HG02970 (cell line): ENCODE measurements at regions not wholly inside any gene's neighbourhood (a gene's known extent, or its start where the extent isn't known, plus 50 kb on each side); places are given as distances from the start of the nearest gene placed in this dataset.

Experiments
- ATAC-seq: cut with Tn5 transposase; IDR thresholded peaks from one replicate; pipeline ENCODE4 v1.9.1; 2021; ENCODE audit warnings: mild to moderate bottlenecking, moderate library complexity, moderate number of reproducible peaks; ENCODE audit not compliant: unreplicated experiment, low FRiP score

DNA sequence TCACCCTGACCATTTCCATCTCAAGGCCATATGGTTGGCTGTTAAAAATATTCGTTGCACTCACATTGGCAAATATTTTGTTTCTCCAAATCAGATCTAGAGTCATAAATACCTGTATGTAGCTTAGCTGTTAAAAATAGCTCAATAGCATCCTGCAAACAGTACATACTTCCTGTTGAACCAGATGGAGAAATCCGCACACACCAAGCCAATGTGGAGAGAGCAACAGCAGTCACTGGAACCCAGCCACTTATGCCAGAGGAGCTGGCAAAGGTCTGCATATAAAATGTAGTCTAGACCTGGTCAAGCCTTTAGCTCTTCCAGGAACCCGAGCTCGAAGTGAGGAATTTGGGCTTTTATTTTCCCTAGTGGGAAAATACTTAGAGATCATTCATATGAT is 146.4 kb upstream of the KCNJ16 start:
- no peak for ATAC-seq

DNA sequence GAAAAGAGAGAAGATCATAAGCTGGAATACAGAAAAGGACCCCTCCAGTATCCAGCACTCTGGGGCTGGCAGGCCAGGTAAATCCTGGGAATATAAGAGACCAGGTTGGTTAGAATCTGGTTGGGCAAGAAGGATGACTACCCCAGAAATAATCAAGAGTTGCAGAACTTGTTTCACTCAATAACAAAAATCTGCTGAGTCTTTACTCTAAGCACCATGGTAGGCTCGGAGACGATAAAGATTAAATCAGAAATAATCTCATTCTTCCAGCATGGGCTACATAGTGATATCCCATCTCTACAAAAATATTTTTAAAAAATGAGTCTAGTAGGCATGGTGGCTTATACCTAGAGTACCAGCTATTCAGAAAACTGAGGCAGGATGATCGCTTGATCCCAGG is 138.0 kb upstream of the KCNJ16 start:
- ATAC-seq, result no peak

DNA sequence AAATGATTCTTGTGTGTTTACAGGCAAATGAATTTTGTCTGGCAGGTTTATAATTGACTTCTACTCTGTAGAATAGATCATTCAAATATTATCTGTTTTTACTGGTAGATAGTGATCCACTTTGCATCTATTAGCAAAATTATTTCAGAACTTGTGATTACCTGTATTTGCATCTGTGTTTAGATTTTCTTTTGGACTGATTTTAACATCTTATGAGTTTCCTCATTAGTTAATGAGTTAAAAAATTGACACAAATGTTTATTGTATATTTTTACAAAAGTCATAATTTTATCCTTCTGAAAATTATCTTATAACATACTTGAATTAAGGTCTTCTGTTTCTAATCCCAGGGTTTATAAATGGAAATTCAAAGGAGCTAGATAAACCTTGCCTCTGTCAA is 132.0 kb upstream of the KCNJ16 start:
- ATAC-seq, result no peak

DNA sequence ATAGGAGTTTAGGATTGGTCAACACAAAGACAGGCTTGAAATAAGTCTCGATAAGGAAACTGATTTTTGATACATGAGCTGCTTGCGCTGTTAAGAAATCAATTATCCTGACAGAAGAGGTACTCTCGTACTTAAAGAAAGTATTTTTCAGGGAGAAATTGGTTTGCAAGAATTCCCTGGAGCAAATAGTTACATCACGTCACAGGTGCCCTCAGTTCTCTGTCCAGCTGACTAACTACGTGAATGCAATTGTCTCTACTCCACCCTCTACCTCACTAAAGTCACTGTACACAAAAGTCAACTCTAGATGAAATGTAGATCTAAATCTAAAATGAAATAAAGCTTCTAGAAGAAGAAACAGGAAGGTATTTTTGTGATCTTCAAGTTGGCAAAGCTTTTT is 130.6 kb upstream of the KCNJ16 start:
- no peak for ATAC-seq

DNA sequence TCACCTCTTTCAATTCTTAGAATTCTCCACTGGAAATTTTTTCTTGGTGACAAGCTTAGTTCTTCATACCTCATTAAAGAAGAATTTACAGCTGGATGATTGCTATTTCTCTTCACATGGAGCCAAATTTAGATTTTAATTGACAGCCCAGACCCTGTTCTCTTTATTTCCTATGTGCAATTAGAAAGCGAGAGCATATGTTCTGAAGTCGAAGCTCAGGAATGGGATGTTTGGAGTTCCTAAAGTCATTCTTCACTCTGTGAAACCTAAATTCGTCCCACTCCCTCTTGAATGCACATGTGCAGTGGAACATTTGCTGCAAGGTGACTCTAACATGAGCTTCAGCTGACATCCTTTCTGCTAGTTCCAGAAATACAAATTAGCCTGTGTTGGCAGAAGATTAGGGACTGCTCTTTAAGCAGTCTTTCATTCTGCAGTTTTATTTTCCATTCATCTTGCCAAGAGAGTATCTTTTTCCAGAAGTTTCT is 129.3 kb upstream of the KCNJ16 start:
- ATAC-seq, result no peak

DNA sequence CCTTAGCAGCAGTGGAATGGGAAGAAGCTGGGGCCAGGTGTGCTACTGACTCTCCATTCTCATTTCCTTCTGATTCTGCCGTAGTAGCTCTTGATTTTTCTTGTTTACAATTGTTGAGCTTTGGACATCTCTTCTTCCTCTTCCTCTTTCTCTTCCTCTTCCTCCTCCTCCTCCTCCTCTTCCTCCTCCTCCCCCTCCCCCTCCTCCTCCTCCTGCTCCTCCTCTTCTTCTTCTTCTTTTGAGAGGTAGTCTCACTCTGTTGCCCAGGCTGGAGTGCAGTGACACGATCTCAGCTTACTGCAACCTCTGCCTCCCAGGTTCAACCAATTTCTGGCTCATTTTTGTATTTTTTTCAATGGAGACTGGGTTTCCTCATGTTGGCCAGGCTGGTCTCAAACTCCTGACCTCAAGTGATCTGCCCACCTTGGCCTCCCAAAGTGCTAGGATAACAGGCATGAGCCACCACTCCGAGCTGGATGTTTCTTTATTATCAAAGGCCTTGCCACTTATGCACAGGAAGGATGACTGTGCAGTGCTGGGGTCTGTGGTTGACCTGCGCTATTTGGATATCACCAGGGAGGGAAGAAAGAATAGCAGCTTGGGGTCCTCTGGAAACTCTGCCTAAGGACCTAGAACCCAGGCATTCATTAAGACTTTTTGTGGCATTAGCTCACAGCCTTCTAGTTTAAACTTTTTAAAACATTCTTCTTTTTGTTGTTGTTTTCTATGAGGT is 127.8 kb upstream of the KCNJ16 start:
- no peak for ATAC-seq

DNA sequence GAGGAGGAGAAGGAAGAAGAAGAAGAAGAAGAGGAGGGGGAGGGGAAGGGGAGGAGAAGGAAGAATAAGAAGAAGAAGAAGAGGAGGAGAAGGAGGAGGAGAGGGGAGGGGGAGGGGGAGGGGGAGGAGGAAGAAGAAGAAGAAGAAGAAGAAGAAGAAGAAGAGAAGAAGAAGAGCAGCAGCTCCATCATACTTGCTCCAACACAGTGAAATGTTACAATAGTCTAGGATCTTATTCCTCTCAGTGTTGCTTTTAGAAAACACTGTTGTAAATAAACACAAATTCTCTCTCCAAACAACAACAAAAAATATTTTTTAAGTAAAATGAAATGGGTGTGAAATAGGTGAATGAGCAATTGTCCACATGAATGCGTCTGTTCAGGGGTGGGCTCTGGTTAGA is 126.6 kb upstream of the KCNJ16 start:
- ATAC-seq, result no peak

DNA sequence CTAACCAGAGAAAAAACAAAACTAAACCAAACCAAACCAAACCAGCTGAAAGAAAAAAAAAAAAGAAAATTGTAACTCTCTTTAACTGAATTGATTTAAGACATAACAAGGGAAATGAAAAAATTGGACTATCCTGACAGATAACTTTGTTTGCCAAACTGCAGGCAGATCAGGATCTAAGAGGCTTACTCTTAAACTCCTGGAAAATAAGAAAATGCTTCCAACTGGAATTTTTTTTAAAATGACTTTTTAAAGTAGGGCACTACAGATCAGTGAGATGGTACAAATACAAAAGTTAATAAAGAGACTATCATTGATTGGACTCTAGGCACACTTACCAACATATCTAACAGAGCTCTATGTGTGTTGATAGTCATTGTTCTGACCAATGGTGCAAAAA is 125.5 kb upstream of the KCNJ16 start:
- ATAC-seq, result no peak

DNA sequence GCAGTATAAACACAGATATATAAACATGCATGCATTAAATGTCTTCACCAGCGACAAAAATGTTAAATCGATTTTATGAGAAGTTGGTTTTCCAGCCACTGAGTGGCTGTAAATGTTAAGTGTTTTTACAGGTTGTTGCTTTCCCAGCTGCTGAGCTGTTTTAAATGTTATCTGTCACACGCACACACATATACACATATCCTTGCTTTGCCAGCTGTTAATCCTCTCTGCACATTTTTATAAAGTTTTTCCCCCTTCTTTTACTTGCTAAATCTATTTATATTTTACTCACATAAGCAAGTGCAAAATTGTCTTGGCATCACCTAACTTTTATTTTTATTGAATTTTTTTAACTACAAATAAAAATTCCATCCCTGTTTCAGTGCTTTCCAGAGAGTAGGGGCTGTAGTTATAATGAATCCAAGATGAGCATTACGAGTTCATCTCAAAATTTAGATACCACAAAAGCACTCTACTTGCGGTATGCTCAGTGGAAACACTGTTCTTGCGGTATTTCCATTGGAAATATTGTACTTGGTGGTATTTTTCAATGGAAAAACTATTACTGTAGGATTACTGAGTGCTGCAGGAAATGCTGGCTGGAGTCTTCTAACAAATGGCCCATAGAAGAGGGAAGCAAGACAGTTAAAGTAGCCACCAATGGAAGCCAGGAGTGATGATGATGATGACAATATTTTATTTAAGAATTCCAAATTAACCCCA is 124.9 kb upstream of the KCNJ16 start:
- ATAC-seq, result no peak

DNA sequence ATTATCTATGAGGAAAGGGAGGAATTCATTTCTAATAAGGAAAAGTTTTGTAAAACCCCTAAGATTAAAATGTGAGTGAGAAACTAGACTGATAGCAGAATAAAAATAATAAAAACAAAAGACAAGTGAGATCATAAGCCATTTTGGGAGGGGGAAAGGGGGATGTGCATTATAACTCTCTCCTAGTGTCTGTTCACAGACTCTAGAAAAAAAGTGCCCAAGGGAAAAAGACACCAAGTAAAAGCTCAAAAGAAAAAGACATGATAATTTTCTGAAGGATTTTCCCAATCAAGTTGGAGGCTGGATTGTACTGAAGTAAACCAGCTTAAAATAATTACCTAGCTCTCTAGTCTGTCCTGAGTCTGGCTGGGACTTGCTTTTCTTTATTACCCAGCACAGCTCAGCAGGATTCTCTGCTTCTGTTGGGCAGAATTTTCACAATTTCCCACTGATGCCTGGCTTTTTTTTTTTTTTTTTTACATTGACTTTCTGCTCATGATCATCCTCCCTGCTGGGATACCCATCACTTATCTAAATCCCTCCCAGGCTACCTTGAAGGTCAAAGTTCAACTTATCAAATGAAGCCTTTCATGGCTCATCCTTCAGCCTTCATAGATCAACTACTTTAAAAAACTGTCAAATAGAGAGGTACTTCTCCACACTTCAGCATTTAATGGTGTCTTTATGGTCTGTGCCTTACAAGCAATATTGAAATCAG is 124.2 kb upstream of the KCNJ16 start:
- ATAC-seq, result no peak

DNA sequence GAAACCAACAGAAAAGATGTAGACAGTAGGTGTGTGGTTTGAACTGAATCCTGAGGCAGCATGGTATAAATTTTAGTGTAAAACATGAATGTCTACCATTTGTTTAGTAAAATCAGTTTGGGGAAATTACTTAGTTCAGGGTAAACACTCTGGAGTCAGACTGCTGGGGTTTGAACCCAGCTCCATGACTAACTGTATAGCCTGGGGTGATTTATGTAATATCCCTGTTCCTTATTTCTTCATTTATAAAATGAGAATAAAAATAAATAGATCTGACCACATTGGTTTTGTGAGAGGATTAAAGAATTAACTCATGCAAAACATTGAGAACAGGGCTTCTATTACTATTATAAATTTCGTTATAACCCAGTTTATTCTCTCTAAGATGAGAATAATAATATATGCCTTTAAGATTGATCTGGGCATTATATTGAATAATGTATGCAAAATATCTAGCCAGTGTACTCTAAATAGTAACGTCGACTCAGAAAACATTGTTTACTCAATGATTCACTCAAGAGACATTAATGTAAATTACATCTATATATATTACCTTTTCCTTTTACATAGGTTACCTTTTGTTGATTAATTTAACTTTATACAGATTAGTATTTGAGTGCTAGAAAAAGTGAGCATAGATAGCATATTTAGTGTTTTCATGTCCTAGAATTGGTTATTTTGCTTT is 120.6 kb upstream of the KCNJ16 start:
- no peak for ATAC-seq

DNA sequence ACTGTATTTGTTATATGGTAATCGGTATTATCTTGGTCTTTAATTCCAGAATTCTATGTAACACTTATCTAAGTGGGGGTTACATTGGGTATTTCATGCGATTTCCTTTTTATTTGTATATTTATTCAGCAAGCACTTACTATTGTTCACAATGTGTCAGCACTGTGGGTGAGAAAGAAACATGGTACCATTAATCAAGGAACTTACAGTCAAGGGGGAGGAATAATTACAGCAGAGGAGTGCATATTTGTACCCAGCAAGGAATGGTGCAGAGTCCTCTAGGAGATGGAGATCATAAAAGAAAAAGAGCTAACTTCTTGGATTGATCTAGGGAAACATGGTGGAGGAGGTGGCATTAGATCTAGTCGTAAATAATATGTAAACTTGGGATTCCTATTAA is 117.0 kb upstream of the KCNJ16 start:
- no peak for ATAC-seq

DNA sequence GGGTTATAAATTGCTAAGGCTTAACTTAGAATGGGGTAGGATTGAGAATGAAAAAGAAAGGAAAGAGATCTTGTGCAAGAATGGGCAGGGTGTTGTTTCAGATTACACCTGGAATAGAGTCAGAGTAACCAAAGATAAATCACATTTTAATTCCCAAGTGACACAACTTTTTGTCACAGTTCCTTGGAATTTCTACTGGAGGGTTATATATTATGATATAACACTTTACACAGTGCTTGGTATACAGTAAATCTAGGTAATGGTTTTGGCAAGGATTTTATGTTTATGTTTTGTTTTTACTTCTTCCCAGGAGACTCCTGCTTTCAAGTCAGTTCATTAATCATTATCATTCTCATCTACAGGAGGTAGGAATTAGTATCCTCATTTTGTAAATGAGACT is 115.7 kb upstream of the KCNJ16 start:
- no peak for ATAC-seq

DNA sequence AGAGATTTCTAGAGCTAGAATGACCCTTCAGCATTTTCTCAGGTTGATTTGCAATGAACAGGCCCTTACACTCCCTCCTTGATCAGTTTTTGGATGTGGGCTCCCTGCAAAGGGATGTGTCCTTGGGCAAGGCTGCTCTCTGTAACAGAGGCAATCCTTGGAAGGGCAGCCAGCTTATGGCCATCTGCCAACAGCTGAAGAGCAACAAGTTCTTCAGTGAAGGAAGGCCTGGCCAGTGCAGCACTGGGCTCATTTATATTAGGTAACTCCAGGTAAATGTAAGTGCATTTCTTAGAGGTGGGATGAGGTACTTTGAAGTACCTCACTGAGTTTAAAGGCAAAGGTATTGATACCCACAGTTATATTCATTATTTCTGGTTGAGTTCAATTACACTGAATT is 114.3 kb upstream of the KCNJ16 start:
- no peak for ATAC-seq

DNA sequence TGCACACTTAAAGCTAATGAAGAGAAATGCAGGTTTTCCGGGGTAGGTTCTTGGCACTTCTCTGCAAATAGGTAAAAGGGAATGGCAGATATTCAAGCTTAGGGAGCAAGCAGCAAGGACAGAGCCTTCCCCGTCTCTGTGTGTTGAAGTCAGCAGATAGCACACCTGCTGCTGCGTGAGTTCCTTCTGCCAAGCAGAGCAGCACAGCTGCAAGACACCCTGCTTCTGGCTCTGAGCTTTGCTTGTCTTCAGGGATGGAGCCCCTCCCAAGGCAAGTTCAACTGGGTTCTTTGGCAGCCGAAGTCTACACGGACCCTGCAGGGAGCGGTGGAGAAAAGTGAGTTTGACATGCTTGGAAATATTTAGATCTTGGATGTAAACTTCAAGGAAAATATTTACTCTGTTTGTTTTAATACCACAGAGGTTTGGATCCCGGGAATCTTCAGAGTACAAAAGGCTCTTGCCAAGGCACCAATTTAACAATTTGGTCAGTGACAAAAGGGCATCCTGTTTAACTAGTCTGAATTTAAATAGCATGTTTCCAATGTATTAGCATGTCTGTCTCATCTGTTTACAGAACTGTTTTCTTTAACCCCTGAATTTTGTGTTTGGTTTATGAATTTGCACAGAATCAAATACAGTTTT is 113.4 kb upstream of the KCNJ16 start:
- ATAC-seq, result no peak

DNA sequence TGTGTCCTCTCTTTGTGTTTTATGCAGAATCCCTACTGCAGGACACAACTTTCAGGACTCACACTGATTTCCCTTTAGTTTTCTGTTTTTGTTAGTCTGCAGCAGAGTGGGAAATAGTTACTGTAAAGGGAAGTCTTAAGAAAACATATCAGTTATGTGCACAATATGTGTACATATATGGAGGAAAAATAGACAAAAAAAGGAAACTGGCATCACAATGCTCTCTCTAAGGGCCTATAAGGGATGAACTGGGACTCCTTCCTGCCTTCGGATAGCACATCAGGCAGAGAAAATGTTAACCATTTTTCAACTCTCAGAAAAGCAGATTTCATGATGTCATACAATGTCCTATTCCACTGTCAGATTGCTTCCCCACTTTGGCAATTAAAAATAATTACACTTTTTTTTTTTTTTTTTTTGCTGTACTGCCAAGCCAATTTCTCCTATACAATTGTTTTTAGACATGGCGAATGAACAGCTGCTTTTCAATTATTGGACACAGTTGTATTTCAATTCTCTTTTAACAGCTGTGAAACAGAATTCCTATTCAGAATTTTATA is 112.5 kb upstream of the KCNJ16 start:
- ATAC-seq, result no peak

DNA sequence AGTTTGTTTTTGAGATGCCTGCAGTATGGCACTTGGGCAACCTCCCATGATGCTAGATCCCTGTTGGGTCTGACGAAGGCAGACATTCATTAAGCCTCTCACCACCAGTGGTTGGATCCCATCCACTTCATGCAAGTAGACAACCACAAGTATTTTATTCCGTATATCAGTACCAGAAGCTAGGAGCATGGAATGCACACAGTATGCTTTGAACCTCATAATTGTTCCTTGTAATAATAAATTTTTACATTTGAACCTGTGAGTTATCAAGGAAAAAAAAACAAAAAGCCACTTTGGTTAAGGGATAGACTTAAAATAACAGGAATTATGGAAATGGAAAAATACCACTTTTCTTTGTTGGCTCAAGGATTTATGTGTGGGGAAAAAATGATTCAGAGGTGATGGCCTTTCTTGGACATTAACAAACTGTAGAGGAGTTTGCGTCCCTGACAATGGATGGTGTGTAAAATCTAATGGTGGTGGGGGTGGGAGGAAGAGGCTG is 107.1 kb upstream of the KCNJ16 start:
- no peak for ATAC-seq

DNA sequence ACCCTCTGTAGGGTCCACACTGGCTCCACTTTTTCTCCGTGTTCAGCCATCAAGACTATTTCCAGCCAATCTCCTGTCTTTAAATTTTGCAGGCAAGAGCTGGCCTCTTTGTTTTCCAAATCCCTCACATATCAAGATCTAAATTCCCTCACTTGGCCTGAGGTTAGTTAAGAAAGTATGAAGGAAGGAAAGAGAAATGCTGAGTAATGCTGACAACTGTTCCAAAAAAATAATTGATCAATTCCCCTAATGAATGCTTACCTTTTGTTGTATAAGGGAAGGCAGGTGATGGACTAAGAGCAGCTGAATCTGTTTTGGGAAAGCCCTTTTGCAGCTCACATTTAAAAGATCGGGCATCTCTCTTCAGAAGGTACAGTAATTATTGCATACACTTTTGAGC is 105.1 kb upstream of the KCNJ16 start:
- no peak for ATAC-seq

DNA sequence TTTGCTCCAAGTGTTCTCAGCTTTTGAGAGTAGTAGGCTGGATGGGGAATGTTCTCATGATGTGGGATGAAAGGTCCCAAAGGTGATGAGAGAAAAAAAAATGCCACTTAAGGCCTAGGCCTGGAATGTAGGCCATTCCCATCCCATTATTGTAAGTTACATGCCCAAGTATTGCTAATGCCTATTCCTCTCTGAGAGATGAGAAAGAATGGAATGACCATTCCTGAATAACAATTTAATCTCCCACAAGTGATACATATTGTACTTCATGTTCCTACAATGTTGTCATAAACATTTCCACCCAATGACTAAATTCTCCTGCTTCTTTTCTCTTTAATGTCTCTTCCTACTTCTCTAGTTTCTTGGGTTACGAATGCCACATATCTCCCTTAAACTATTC is 102.8 kb upstream of the KCNJ16 start:
- ATAC-seq, result no peak

DNA sequence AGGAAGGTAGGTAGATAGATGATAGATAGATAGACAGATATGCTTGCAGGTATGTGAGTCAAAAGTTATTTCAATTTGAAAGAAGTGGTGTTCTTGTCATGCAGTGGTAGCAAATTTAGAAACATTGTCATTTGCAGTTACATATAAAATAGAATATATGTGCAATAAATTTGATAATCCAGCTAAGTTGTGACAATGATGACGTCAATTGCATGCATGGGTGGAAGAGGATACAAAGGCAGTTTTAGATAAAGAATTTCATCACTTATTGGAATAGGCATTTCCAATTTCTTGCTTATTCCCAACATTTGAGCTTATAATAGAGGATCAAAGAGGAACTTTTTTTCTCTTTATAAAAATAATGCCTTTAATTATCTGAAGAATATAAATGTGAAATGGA is 99.2 kb upstream of the KCNJ16 start:
- no peak for ATAC-seq
